Stimulated activated CD4-positive, alpha-beta T cell treated with anti-CD3 and anti-CD28 coated beads, TNF-alpha, amount 100 ng/mL, for 1 hour (primary cell): ENCODE measurements at regions not wholly inside any gene's neighbourhood (a gene's known extent, or its start where the extent isn't known, plus 50 kb on each side); places are given as distances from the start of the nearest gene placed in this dataset.
"Not testable (repeated sequence)": the region's sequence is repeated elsewhere in the genome, so short reads cannot be mapped to it uniquely, and the experiment has no call there.

Experiments used
- DNase-seq, 3 donors: peaks; one replicate each; pipeline ENCODE4 v3.0.0-alpha.2; 2020; ENCODE audit warnings: low read depth in 3 of 3, low spot score in 1 of 3

DNA sequence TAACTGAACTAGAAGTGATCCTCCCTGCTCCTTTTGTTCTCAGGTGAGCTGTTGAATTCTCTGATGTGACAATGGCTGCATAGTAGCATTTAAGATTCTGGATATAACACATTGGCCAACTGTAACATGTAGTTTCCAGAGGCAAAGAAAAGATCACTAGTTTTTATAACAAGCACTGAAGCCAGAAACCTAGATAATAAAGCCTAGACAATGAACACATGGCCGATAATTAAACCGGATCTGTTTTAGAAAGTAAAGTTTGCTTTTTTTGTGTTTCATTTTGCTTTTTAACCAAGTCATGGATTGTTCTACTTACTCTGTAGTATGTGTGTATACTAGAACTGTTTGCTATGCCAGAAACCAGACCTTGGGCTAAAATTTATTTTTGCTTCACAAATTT, 225.5 kb upstream of the KLHL1 start:
- no peak for DNase-seq

DNA sequence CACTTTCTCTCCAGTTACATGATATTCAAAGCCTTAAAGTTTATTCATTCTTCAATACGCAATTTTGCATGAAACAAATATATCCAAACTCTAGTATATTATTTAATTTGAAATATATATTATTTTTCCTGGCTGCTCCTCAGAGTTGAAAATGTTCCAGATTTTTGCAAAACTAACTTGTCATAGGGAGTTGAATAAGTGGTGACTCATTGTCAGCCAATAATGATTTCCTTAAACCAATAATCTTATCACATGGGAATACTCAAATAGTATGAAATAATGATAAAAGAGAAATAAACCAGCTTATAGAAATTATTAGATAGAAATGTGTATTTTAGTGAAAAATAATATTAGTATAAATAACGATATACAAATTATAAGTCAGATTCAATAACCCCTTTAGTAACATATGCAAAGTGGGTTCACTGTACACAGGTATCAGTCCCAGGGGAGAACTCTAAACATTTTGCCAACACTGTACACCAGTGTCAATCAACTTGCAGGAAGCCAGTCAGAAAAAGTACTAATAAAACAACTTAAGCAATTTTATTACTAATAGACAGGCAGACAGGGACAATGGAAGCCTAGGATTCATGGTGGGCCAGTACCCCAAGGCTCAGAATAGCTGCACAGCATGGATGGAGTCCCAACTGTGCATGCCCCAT, 222.6 kb upstream of the KLHL1 start:
- no peak for DNase-seq

DNA sequence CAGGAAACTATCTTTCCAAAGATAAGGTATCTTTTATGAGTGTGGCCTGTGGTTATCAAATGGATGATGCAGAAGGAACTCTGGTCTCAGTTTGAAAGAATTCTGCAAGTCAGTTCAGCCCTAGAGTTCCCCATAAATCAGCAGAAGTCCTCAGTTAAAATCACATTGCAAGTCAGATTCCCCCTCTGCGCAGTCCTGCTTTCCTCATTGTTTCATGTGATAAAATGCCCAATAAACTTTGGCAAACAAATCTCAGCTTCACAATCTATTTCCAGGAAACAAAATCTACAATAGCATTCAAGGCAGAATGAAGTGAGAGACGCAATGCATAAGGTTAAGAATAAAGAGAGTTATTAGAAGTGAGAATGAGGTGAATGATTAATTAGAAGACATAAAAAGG, 216.3 kb upstream of the KLHL1 start:
- no peak for DNase-seq

DNA sequence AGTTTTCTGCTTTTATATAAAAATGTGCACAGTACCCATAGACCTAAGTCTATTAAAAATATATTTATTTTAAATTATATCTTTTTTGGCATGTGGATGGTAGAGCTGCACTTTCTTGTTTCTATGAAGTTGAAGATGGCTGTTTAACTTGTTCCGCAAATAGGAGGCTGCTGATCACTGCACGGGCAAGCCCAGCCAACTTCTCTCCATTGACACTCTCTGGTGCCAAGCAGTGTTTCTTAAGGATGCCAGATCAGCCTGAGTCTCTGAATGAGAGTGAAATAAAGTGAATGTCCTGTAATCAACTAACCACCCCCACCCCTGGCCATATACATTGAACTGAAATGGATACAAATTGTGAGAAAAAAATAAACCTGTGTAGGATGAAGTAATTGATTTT, 202.9 kb upstream of the KLHL1 start:
- DNase-seq = no peak

DNA sequence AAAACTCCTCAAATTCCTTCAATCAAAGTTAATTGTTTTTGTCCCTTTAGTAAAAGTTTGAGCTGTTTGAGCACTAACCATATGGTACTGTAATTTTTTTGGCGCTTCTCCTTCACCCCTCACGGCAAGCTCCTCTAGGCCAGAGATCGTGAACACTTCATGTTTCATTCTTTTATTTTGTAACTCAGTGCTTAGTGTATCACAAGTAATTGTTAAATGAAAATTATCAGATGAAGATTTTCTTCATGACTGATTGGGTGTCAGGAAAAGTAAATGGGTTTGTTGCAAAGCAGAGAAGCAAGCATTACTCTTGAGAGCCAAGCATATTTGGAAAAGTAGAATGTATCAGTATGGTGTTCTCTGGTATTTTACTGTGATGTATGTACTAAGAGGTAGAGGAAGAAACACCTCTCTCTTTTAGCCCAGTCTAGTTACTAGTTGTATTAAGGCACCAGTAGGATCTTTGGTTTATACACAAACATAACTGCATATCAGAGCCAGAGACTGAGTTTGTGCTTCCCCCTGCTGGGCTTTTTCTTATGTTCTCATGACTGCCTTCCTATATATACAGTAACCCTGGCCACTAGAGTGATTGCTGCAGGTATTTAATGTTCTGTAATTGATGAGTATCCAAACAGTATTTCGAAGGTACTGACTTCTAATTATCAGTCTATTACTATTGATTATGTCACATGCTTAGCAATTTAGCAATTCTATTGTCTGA, 202.3 kb upstream of the KLHL1 start:
- DNase-seq = no peak

DNA sequence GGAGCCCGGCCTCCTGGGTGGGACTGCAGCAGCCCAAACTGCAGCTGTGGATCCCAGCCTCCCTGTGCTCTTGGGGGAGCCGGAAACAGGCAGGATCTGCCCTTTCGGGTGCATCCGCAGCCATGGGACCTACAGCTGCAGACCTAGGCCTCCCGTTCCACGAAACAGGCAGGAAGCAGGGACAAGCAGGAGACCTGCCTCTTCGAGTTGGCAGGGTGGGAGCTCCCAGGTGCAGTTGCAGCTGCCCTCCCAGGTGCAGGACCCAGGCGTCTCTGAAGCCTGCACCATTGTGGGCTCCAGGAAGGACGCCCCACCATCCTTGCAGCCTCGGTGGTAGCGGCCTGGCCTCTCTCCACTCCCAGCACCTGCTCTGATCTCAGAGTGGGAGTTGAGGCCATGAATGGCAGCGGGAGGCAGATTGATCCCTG, 189.0 kb upstream of the KLHL1 start:
- no peak for DNase-seq

DNA sequence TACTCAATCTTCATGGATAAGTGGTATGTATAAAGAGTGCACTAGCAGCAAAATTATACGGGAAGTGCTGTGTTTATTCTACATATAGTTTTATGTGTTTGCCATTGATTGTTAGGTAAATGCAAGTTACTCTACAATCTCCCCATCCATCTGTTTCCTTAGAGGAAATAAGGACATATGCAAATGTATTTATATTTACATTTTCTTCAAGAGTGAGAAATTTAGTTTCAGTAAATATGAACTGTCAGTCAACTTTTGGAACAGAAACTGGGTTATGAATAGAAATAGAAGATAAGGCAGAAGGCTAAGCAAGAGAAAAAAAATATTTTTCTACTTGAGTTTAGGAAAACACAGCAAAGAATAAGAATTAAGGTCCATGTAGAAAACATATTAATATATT, 176.1 kb upstream of the KLHL1 start:
- no peak for DNase-seq

DNA sequence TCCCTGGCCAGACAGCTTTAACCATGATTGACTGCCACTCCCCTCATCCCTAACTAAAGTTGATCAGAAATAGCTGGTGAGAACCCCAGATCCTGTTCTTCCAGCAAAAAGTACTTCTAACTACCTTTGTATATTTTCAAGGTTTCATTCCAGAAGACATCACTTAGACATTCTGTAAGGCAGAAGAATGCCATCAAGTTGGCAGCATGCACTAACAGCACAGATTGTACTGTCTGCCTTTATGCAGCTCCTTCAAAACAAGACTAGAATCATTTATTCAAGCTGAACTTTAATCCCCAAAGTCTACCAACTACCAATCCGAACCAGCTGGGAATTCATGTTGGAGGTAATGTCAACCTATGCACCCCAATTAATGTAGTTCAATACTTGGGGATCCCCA, 167.6 kb upstream of the KLHL1 start:
- DNase-seq = no peak

DNA sequence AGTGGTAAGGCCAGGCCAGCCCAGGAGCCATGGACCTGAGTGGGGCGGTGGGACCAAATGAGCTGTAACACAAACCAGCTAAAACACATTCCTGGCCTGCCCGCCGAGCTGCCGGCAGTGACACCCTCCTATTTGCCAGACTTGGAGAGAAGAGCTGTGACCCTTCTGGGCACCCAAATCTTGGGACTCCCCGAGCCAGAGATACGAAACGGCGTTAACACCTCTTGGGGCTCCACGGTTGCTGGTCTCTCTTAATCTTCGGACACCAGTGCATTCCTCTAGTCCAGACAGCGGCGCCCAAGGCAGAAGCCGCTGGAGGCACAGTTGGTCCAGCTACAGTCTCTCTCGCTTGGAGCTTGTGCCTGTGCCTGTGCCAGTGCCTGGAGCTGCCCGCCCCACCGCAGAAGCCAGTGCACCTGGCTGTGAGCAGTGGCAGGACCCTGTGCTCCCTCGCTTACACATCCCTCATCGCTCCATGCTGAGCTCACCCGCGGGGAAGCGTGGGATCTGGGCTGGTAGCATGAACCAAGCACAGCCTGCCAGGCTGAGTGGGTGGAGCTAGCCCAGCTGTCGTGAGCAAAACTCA, 147.2 kb upstream of the KLHL1 start:
- DNase-seq = no peak

DNA sequence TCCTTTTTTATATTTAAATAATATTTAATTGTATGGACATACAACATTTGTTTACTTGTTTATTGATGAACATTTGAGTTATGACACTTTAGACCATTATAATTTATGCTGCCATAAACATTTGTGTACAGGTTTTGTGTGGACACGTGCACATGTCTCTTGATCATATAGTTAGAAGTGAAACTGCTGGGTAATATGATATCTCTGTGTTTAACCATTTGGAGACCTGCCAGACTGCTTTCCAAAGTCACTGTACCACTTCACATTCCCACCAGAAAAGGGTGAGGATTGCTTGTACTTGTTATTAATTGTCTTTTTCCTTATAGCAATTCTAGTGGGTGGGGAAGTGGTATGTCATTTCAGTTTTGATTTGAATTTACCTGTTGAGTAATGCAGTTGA, 145.6 kb upstream of the KLHL1 start:
- DNase-seq = no peak

DNA sequence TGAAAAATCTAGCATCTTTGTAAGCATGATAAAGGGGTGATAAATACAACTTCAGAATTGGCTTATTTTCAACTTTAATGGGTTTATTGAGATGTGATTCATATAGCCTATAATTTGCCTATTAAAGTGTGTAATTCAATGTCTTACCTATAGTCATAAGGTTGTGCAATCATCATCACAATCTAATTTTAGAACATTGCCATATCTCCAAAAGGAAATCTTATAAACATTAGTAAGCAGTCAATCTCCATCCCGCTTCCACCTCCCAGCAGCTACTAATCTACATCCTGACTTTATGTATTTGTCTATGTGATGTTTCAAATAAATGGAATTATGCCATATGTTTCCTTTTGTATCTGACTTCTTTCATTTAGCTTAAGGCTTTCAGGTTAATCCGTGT, 145.2 kb upstream of the KLHL1 start:
- no peak for DNase-seq

DNA sequence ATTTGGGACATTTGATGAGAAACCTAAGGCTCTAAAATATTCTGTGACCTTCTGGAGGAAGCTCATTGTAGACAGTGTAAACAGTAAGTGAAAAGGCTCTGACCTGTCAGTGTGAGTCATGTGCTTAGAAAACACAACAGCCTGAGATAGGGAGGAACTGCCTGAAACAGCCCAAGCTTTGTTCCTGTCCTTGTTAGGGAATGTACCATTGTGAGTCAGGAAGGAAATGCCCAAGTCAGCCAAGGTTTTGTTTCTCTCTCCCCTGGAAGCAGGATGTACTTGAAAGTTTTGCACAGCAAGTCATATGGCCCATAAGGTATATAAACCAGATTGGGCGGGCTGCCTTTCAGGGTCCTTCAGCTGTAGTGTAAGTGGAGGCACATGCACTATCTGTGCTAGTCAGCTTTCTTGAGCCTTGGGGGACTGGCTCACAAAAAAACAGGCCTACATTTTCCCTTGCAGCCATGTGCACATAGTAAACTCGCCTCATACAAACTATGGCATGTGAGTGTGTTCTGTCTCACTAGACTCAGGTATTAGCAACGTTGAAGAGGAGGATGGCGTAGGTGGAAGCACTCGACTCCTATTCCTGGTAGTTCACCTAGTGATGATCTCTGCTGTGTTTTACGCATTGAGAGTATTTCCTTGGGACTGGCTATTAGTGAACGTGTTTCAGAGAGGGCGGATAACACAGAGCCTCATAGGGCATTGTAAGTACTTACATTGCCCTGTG, 141.2 kb upstream of the KLHL1 start:
- no peak for DNase-seq

DNA sequence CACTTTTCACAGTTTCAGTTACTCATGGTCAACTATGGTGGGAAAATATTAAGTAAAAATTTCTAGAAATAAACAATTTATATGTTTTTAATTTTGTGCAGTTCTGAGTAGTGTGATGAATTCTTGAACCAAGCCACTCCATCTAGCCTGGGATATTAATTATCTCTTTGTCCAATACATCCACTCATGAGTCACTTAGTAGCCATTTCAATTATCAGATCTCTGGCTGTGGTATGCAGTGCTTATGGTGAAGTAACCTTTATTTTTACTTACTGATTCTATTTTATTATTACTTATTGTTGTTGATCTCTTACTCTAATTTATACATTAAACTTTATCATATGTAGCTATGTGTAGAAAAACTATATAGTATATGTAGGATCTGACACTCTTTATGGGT, 128.9 kb upstream of the KLHL1 start:
- no peak for DNase-seq

DNA sequence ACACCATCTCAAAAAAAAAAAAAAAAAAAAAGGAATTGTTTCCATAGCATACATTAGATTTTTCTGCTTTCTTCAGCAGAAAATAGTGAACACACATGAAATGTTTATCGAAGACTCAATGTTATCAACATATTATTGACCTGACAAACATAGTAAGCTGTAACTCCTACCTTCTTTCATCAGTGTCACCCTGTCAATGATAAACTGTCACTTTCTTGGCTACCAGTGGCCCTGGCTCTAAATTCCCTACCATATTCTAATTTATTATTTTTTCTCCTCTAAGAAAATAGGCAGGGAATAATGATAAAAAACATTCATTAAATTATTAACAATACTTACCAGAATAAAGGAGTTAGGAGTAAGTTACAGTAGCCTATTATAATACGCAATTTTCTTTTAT, 127.3 kb upstream of the KLHL1 start:
- no peak for DNase-seq

DNA sequence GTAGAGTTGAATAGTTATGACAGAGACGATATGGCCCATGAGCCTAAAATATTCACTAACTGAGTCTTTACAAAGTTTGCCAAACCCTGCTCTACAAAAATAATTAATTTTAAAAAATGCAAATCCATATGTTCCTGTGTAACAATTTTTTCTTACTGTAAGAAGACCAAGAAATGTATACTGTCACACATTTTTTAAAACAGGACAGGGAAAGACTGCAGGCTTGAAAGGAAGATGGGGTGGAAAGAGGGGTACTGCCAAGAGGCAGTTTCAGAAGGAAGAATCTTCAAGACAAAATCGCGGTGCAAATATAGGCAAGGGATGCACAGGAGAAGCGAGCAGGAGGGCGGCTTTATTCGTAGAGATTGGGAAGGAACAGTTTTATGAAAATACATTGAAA, 115.7 kb upstream of the KLHL1 start:
- no peak for DNase-seq

DNA sequence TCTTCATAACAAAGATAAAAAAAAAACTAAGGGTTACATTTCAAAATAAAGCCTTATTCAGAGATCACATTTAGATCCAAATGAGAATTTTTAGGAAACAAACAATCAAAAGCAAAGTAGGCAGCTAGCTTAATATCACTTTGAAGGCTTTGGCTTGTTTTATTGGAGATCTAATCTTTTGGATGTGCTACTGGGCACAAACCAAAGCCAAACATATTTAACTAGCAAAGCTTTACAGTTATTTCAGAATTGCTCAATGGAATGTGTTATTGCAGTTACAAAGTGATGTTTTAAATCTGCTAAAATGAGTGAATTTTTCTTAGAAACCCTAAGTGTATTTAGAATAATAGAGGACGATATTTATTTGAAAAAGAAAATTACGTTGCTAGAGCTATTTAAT, 114.7 kb upstream of the KLHL1 start:
- DNase-seq = no peak

DNA sequence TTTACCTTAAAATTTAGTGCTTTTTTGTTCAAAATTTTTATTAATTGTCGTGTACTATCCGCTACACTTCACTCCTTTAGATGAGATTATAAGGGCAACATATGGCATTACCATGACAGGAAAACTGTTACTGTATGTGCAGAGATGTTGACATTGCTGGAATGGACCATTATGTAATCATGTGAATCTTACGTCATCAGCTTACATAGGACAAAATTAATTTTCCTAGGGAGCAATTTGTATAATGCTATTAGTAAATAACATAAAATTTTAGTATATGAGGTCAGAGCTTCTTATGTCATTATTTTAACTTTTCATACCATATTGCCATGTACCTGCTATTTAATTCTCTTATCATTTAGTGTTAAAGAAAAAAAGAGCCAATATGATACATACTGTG, 110.4 kb upstream of the KLHL1 start:
- no peak for DNase-seq

DNA sequence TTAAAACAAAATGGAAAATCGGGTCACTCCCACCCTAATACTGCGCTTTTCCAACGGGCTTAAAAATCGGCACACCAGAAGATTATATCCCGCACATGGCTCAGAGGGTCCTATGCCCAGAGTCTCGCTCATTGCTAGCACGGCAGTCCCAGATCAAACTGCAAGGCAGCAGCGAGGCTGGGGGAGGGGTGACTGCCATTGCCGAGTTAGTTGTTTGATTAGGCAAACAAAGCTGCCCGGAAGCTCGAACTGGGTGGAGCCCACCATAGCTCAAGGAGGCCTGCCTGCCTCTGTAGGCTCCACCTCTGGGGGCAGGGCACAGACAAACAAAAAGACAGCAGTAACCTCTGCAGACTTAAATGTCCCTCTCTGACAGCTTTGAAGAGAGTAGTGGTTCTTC, 100.7 kb upstream of the KLHL1 start:
- not testable (repeated sequence) for DNase-seq

DNA sequence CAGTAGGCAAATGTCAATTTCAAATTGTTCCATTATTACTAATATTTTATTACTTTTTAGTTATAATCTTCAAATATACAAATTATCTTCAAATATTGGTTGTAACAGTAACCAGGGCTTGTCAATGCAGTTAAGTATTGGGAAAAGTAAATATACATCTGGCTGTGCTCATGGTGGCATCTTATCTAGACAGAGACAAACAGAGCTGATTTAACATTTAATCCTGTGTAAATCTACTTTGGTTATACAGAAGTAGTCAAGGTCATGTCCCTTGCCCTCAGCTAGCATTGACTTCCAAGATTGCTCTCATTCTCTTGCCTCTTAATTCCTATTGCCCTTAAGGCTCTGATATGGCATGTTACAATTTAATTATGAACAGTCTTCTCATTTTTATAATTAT, 98.4 kb upstream of the KLHL1 start:
- DNase-seq = no peak

DNA sequence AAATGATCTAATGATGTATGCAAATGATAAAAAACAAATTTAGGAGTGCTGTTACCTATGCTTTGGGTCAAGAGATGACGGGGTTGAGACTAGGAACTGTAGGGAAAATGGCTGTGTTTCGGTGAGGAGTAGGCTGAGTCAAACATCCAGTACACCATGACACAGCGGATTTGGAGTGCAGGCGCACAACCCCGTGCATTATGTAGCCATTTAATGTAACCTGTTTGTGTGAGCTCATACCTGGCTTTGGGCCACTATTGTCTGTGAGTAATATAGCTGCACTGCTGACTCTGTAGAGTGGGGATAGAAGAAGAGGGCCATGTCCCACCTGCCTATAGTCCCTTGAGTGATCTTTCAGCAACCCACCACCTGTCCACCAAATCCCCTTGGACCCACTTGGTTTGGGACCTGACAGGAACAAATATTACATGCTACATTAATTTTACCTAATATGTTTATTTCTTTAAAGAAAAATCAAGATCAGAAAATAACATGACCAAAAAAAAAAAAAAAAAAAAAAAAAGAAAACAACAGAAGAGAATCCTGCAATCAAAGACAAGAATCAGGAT, 95.5 kb upstream of the KLHL1 start:
- no peak for DNase-seq

DNA sequence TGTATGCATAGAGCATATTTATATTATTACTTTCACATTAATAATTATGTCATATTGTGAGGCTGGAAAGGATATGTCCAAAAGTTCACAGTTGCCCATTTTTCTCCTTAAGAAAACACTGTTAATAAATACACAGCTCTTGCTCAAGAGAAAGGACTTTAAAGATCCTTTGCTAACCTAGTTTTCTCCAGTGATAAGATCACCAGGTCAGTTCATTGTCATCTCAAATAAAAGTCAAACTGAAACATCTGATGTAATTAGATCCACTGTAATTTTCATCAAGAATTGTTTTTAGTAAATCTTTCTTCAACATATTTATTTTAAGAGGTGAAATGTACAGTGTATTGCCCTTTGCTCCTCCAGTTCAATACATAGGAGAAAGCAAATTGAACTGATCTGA, 82.8 kb upstream of the KLHL1 start:
- DNase-seq = no peak

DNA sequence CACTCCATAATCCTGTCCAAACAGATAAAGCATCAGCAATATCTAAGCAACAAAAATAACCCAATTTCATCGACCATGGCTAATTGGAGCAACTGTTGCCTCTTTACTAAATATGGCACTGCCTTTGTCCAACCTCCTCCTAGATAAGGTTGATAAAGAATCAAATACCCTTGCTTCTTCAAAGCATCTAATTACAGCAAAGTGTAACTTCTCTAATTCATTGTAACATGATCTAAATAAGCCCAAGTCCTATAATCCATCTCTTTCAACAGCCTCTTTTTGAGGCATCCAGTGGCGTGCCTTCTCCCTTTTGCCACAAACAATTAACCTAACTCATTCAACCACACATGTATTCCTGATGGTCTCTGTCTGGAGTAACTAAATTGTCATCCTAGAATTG, 81.7 kb upstream of the KLHL1 start:
- DNase-seq = no peak
